DOHH2 (cell line): ENCODE measurements at regions not wholly inside any gene's neighbourhood (a gene's known extent, or its start where the extent isn't known, plus 50 kb on each side); places are given as distances from the start of the nearest gene placed in this dataset.

Experiments used
- EZH2phosphoT487 ChIP-seq: fragments of 200-600 bp; sonication (generic); IDR thresholded peaks from 2 replicates; pipeline ENCODE4 v1.6.1; 2017; ENCODE audit warnings: borderline replicate concordance, mild to moderate bottlenecking, antibody characterized with exemption, low read length, moderate library complexity, mixed read lengths
- TF ChIP-seq, protein P1 (sequence below): fragments of 200-600 bp; sonication (generic); IDR thresholded peaks from one replicate; pipeline ENCODE4 v1.5.1; 2014; ENCODE audit warnings: antibody characterized with exemption, mild to moderate bottlenecking, low read depth, low read length; ENCODE audit not compliant: poor library complexity, severe bottlenecking

DNA sequence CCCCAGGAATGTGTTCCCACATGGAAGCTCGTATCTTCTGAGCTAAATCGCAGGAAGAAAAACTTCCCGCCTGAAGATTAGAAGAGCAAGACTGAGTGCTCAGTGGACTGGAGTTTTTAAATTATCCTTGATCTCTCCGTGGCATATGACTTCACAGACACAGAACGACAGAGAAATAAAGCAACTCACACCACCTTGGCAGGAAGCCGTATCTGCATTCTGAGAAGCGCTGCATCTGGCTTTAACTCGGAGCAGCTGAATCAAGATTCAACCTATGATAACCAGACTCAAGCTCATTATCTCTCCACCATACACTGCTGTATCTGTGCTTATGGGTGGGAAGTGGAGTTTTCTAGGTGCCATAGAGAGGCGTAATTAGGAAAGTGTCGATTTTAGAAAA, 1482.7 kb downstream of the AACS start:
- TF ChIP-seq, protein P1, sequence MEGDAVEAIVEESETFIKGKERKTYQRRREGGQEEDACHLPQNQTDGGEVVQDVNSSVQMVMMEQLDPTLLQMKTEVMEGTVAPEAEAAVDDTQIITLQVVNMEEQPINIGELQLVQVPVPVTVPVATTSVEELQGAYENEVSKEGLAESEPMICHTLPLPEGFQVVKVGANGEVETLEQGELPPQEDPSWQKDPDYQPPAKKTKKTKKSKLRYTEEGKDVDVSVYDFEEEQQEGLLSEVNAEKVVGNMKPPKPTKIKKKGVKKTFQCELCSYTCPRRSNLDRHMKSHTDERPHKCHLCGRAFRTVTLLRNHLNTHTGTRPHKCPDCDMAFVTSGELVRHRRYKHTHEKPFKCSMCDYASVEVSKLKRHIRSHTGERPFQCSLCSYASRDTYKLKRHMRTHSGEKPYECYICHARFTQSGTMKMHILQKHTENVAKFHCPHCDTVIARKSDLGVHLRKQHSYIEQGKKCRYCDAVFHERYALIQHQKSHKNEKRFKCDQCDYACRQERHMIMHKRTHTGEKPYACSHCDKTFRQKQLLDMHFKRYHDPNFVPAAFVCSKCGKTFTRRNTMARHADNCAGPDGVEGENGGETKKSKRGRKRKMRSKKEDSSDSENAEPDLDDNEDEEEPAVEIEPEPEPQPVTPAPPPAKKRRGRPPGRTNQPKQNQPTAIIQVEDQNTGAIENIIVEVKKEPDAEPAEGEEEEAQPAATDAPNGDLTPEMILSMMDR, result no peak
- TF ChIP-seq EZH2phosphoT487, result no peak
